Skin epidermis (tissue), 12 donors: ENCODE measurements at regions not wholly inside any gene's neighbourhood (a gene's known extent, or its start where the extent isn't known, plus 50 kb on each side); places are given as distances from the start of the nearest gene placed in this dataset.

Experiments
- H3K27ac ChIP-seq, 21 experiments: fragments of 200-600 bp; sonication (generic) in 11 of 21; one replicate each; pipeline ENCODE4 v1.5.0; 2020; ENCODE audit warnings: mild to moderate bottlenecking in 3 of 21, inconsistent platforms in 2 of 21, moderate library complexity in 2 of 21
- H3K4me3 ChIP-seq, 7 experiments: fragments of 200-600 bp; sonication (generic) in 2 of 7; one replicate each; pipeline ENCODE4 v1.5.0; 2020; ENCODE audit warnings: inconsistent platforms in 2 of 7, mild to moderate bottlenecking in 2 of 7, moderate library complexity in 1 of 7

- H3K27ac ChIP-seq, result no peak overlapping the region
- no peak overlapping the region for H3K4me3 ChIP-seq
These were observed 91.0 kb downstream of the UNC5CL start for GRCh38 chr6:40947876-40948526.

- Histone ChIP-seq H3K27ac (no peak overlapping the region), H3K4me3 (no peak overlapping the region)
These were observed 92.2 kb downstream of the UNC5CL start for GRCh38 chr6:40946738-40947301.

GRCh38 chr6:40937491-40937890, 101.5 kb downstream of the UNC5CL start:
- no peak overlapping the region for H3K27ac ChIP-seq
- H3K4me3 ChIP-seq, result no peak overlapping the region

GRCh38 chr6:40936818-40937251, 102.2 kb downstream of the UNC5CL start:
- Histone ChIP-seq H3K27ac (no peak overlapping the region), H3K4me3 (no peak overlapping the region)

GRCh38 chr6:40933864-40934263, 105.2 kb downstream of the UNC5CL start:
- Histone ChIP-seq H3K27ac (no peak overlapping the region), H3K4me3 (no peak overlapping the region)

GRCh38 chr6:40932953-40933352, 106.1 kb downstream of the UNC5CL start:
- no peak overlapping the region for H3K27ac ChIP-seq
- no peak overlapping the region for H3K4me3 ChIP-seq

- H3K27ac ChIP-seq, result no peak overlapping the region
These were observed 106.7 kb downstream of the UNC5CL start for GRCh38 chr6:40932366-40932765.

GRCh38 chr6:40931931-40932330, 107.1 kb downstream of the UNC5CL start:
- Histone ChIP-seq H3K4me3 (no peak overlapping the region), H3K27ac (no peak overlapping the region)

More at GRCh38 chr6:40932366-40932765, 106.7 kb downstream of the UNC5CL start:
- no peak overlapping the region for H3K4me3 ChIP-seq

- H3K27ac ChIP-seq, result no peak overlapping the region
- H3K4me3 ChIP-seq, result no peak overlapping the region
These were observed 108.5 kb downstream of the UNC5CL start for GRCh38 chr6:40930555-40930954.

GRCh38 chr6:40930045-40930444, 109.0 kb downstream of the UNC5CL start:
- H3K27ac ChIP-seq, result no peak overlapping the region
- no peak overlapping the region for H3K4me3 ChIP-seq

GRCh38 chr6:40929176-40929575, 109.8 kb downstream of the UNC5CL start:
- Histone ChIP-seq H3K27ac (no peak overlapping the region), H3K4me3 (no peak overlapping the region)

GRCh38 chr6:40928763-40929162, 110.3 kb downstream of the UNC5CL start:
- H3K27ac ChIP-seq, result no peak overlapping the region
- H3K4me3 ChIP-seq, result no peak overlapping the region

GRCh38 chr6:40928307-40928706, 110.7 kb downstream of the UNC5CL start:
- no peak overlapping the region for H3K27ac ChIP-seq
- H3K4me3 ChIP-seq, result no peak overlapping the region

GRCh38 chr6:40925341-40925740, 113.7 kb downstream of the UNC5CL start:
- Histone ChIP-seq H3K27ac (no peak overlapping the region), H3K4me3 (no peak overlapping the region)

GRCh38 chr6:40924839-40925238, 114.2 kb downstream of the UNC5CL start:
- no peak overlapping the region for H3K27ac ChIP-seq
- H3K4me3 ChIP-seq, result no peak overlapping the region

GRCh38 chr6:40923880-40924279, 115.1 kb downstream of the UNC5CL start:
- no peak overlapping the region for H3K27ac ChIP-seq
- H3K4me3 ChIP-seq, result no peak overlapping the region

- Histone ChIP-seq H3K27ac (no peak overlapping the region), H3K4me3 (no peak overlapping the region)
These were observed 115.7 kb downstream of the UNC5CL start for GRCh38 chr6:40923326-40923725.

GRCh38 chr6:40922281-40922680, 116.7 kb downstream of the UNC5CL start:
- H3K27ac ChIP-seq, result no peak overlapping the region
- H3K4me3 ChIP-seq, result no peak overlapping the region

GRCh38 chr6:40918040-40918651, 120.9 kb downstream of the UNC5CL start:
- Histone ChIP-seq H3K4me3 (no peak overlapping the region), H3K27ac (no peak overlapping the region)

GRCh38 chr6:40917603-40918002, 121.4 kb downstream of the UNC5CL start:
- no peak overlapping the region for H3K27ac ChIP-seq
- H3K4me3 ChIP-seq, result no peak overlapping the region

- no peak overlapping the region for H3K27ac ChIP-seq
- H3K4me3 ChIP-seq, result no peak overlapping the region
These were observed 122.2 kb downstream of the UNC5CL start for GRCh38 chr6:40916845-40917244.
